Coronary artery (tissue), 2 donors: ENCODE measurements at regions not wholly inside any gene's neighbourhood (a gene's known extent, or its start where the extent isn't known, plus 50 kb on each side); places are given as distances from the start of the nearest gene placed in this dataset.

Source experiments
- DNase-seq: peaks from one replicate; pipeline ENCODE4 v3.0.0-alpha.2; 2017; ENCODE audit warnings: low spot score
- H3K27ac ChIP-seq, 2 donors: fragments of 200-600 bp; sonication (generic); one replicate each; pipeline ENCODE4 v1.5.1; 2016 to 2019
- H3K4me3 ChIP-seq: fragments of 200-600 bp; sonication (generic); 2 replicates; pipeline ENCODE4 v1.5.1; 2016; ENCODE audit warnings: mild to moderate bottlenecking, moderate library complexity
- CTCF ChIP-seq: fragments of 200-600 bp; sonication (generic); IDR thresholded peaks from one replicate; pipeline ENCODE4 v1.5.1; 2019; ENCODE audit warnings: antibody characterized with exemption

GRCh38 chr4:152200511-152201333 is 335.2 kb downstream of the FBXW7 start:
- H3K27ac ChIP-seq = no peak overlapping the region
- no peak for DNase-seq
- H3K4me3 ChIP-seq = no peak overlapping the region
- no peak for TF ChIP-seq CTCF

- no peak overlapping the region for H3K27ac ChIP-seq
Measured at GRCh38 chr4:152197211-152197610, 338.7 kb downstream of the FBXW7 start.

DNA sequence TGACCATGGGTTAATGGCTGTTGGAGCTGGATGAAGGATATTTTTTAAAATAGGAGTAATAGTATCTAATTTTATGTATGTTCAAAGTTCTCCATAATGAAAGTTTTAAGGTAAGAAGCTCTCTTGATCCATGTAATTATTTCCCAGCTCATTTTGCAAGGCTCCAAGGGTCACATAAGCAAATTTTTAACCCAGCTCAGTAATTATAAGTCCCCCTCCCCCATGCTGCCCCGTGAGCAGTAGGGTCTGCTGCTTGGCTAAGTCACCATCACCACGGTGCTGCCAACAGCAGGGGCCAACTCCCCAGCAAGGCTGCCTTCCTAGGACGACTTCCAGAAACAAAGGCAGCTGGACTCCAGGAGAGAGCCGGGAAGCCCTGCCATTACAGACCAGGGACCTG is 340.0 kb downstream of the FBXW7 start:
- no peak for TF ChIP-seq CTCF
- no peak for DNase-seq
- no peak overlapping the region for H3K27ac ChIP-seq

More at GRCh38 chr4:152197211-152197610, 338.7 kb downstream of the FBXW7 start:
- DNase-seq = no peak
- no peak overlapping the region for H3K4me3 ChIP-seq
- TF ChIP-seq CTCF = no peak

GRCh38 chr4:152193059-152193458 is 342.8 kb downstream of the FBXW7 start:
- Histone ChIP-seq H3K27ac (no peak overlapping the region), H3K4me3 (no peak overlapping the region)
- DNase-seq = no peak
- TF ChIP-seq CTCF = no peak

More for the DNA sequence above, 340.0 kb downstream of the FBXW7 start:
- no peak overlapping the region for H3K4me3 ChIP-seq

DNA sequence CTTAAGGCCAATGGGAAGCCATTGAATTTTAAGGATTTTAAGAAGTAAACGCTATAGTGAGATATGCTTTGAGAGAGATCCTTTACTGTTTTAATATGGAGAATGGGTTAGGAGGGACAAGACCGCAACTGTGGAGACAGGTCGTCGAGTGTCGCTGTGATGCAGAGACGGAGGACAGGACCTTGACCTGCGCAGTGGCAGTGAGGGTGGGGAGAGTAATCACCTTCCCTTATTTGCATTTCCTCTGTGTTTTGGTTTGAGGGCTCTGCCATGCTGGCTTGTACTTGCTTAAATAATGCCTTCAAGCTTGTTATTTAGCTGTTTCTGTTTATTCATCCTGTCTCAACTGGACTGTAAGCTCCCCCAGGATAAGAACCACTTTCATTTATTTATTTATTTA is 345.0 kb downstream of the FBXW7 start:
- TF ChIP-seq CTCF = no peak
- no peak for DNase-seq
- H3K27ac ChIP-seq = no peak overlapping the region
- no peak overlapping the region for H3K4me3 ChIP-seq

GRCh38 chr4:152189451-152190179 is 346.3 kb downstream of the FBXW7 start:
- no peak for DNase-seq
- Histone ChIP-seq H3K27ac (no peak overlapping the region), H3K4me3 (no peak overlapping the region)
- TF ChIP-seq CTCF = no peak
